IPS DF 19.7 (cell line): ENCODE measurements at regions not wholly inside any gene's neighbourhood (a gene's known extent, or its start where the extent isn't known, plus 50 kb on each side); places are given as distances from the start of the nearest gene placed in this dataset.
"Not testable (repeated sequence)": the region's sequence is repeated elsewhere in the genome, so short reads cannot be mapped to it uniquely, and the experiment has no call there.

Experiments
- DNase-seq: peaks from one replicate; pipeline ENCODE4 v3.0.0-alpha.2; 2013; ENCODE audit warnings: low read depth, low spot score

DNA sequence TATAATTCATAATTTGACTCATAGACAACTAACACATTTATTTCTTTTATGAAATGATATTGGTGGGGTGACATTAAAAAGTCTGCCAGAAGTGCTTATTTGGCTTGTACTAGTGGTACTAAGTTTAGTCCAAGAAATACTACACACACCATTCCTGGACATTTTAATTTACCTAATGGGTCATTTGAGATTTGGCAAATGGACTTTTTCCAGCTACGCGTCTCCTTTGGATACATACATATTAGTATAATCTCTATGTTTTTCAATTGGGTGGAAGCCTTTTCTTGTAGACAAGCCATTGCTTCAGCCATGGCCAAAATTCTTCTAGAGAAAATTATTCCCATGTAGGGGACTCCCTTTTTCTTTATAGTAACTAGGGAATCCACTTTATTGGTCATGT lies 968.5 kb downstream of the C4orf33 start:
- DNase-seq = no peak

GRCh38 chr4:130067419-130067818 lies 971.5 kb downstream of the C4orf33 start:
- no peak for DNase-seq

DNA sequence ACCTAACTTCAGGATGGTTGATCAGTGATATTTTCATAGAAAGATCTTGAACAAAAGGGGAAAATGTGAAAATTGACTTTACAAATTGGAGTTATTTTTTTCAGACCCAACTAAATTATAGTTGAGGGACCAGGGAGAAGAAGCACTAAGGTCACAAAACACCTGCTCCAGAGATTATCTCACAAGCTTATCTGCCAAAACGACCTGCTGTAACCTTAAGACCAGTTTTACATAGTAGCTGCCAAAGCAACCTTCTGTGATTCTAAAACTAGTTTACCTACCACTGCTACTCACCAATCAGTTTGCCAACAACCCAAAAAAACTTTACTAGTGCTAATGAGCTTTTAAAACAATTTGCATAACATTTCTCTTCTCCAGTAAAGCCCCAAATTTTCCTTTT lies 972.1 kb downstream of the C4orf33 start:
- DNase-seq = no peak

DNA sequence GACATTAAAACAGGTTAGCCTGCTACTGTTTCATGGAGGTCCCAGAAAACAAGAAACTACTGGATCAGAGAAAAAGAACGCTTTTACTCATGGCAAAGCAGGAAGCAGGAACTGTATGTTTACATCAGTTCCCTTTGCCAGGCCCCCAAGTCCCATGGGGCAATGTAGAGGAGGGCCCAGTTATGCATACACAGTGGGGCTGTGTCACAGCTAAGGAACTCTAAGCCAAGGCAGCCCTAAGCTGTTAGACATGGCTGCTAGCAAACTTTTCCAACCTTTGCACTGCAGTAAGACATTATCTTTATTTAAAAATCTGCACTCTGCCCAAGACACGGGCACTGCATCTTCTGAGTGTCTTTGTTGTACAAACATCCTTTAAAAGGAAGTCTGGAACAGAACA lies 975.8 kb downstream of the C4orf33 start:
- no peak for DNase-seq

- DNase-seq = no peak
These were observed 977.3 kb downstream of the C4orf33 start for GRCh38 chr4:130073145-130073790.

GRCh38 chr4:130074096-130074495 lies 978.1 kb downstream of the C4orf33 start:
- no peak for DNase-seq

DNA sequence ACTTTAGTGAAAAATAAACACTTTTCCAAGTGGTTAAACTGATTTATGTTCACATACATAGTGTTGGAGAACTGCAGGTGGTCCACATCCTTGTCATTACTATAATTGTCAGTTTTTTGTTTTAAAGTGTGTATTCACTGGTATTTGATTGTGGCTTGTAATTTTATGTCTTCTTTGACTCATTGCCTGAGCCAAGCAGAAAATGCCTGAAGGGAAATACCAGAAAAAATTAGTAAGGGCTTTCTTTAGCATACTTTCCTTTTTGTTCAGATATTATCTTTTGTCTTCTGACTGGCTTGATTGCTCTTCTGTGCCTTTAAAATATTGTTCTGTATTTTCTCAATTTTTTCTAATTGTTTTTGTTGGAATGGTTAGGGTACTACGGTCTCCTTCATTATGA lies 981.3 kb downstream of the C4orf33 start:
- no peak for DNase-seq

DNA sequence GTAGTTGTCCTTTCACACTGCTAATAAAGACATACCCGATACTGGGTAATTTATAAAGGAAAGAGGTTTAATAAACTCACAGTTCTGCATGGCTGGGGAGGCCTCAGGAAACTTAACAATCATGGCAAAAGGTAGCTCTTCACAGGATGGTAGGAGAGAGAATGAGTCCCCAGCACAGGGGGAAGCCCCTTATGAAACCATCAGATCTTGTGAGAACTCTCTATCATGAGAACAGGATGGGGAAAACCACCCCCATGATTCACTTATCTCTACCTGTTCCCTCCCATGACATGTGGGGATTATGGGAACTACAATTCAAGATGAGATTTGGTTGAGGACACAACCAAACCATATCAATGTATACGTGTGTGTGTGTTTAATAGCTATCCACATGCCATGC lies 983.1 kb downstream of the C4orf33 start:
- DNase-seq = not testable (repeated sequence)

DNA sequence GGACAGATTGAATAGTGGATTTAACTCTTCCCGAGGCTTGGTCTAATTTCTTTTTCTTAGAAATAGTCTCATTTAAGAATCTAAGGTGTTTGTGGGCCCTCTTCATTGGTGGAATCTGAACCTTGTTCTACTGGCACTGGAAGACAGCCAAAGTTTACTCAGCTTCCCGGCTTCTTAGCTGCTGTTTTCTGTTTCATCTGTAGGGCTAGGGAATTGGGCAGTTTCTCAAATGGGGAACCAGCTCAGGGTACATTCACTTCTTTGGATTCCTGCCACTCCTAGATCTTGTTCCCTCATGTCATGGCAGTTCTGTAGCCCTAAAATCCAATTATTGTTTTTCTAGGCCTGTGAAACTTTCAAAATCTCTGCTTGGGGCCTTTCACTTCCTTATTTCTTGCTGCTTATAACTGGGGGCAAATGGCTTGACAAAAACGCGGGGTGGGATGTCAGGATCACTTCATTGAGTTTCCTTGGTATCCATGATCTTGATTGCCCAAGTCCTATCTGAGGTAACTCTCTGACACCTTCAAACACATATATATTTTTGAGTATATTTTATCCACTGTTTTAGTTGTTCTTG lies 985.0 kb downstream of the C4orf33 start:
- no peak for DNase-seq

DNA sequence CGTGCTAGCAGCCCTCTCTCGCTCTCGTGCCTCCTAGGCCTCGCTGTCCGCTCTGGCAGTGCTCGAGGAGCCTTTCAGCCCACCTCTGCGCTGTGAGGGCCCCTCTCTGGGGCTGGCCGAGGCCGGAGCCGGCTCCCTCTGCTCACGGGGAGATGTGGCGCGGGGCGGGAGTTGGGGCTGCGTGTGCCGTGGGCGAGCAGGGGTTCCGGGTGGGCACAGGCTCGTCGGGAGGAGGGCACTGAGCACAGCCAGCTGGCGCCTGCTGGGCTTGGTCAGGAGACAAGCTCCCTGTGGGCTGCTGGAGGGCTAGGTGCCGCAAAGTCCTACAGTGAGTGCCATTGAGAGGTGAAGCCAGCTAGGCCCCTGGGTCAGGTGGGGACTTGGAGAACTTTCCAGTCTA lies 994.5 kb downstream of the C4orf33 start:
- no peak for DNase-seq

GRCh38 chr4:130092187-130093015 lies 996.4 kb downstream of the C4orf33 start:
- DNase-seq = no peak

DNA sequence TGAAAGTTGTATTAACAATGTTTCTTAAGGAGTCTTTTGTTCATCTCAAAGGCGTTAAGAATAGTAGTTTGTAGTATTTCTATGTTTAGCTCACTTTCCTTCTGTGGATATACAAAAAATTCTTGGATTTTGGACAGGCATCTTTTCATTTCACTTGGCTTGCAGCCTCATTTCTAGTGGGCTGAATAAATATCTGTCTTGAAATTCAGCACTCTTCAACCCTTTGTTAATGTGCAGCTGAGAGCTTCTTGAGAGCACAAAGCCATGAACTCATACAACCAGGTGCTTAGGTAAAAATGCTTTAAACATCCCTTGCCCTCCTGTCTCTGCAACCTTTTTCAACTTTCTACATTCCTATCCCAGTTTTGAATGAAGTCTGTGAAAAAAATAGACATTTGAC lies 1003.2 kb downstream of the C4orf33 start:
- DNase-seq = no peak

DNA sequence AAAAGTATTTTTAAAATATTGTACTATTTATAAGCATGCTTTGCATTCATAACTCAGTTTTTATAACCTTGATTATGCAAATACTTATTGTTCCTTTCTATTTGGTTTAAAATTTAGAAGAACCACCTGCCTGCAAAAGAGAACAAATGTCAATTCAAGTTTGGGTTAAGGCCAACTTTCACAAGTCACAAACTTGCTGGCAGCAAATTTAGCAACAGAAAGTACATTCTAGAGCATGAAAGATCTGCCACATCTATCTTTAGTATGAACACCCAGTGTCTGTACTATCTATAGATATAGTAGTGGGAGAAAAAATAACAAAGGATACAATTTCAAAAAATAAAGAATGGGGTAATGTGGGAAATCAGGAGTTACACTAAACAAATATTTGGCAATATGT lies 1014.2 kb downstream of the C4orf33 start:
- DNase-seq = no peak

DNA sequence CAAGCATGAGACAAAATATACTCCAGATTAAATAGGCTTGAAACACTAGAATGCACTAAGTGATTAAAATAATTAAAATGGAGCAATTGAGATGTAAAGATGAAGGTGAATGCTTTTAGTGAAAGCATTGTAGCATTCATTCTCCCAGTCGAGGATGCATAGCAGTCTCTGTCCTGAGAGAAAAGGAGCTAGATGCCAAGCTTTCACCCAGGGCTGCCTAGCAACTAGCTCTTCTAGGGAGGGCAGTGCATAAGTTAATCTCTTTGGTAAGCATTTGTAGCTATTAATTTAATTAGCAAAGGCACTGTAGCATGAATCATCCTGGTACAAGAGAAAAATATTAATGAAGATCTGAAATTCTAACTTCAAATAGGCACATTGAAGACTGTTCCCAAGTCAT lies 1014.8 kb downstream of the C4orf33 start:
- no peak for DNase-seq

- no peak for DNase-seq
These were observed 1028.1 kb downstream of the C4orf33 start for GRCh38 chr4:130124066-130124465.

DNA sequence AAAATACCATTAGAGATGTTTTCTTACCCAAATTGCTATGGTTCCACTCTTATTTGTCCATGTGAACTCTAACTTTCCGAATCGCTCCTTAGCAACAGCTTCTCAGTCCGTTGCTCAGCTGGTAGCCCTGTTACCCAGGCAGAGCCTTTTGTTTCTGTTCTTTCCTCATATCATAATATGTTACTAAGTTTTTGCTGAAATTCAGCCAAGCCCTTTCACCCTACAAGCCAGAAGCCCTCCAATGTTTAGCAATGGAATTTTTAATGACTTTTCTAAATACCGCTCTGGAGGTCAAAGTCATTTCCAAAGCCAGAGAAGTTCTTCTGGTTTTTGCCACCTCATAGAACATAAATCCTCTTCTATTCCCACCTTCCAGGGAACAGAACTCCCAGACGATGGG lies 1029.5 kb downstream of the C4orf33 start:
- no peak for DNase-seq

GRCh38 chr4:130127297-130127696 lies 1031.3 kb downstream of the C4orf33 start:
- DNase-seq = no peak

- DNase-seq = no peak
These were observed 1035.6 kb downstream of the C4orf33 start for GRCh38 chr4:130131536-130131935.

- DNase-seq = no peak
These were observed 1045.7 kb downstream of the C4orf33 start for GRCh38 chr4:130141651-130142050.

DNA sequence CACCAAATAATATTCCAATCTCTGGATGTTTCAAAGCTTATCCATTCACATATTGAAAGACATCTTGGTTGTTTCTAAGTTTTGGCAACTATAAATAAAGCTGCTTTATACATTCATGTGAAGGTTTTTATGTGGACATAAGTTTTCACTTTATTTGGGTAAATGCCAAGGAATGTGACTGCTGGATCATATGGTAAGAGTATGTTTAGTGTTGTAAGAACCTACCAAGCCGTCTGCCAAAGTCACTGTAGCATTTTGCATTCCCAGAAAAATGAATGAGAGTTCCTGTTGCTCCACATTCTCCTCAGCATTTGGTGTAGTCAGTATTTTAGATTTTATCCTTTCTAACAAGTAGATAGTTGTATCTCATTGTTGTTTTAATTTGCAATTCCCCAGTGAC lies 1047.7 kb downstream of the C4orf33 start:
- no peak for DNase-seq

- no peak for DNase-seq
These were observed 1050.8 kb downstream of the C4orf33 start for GRCh38 chr4:130146773-130147172.

- DNase-seq = peak; percentile 5
These were observed 1051.7 kb downstream of the C4orf33 start for GRCh38 chr4:130147641-130148040.

DNA sequence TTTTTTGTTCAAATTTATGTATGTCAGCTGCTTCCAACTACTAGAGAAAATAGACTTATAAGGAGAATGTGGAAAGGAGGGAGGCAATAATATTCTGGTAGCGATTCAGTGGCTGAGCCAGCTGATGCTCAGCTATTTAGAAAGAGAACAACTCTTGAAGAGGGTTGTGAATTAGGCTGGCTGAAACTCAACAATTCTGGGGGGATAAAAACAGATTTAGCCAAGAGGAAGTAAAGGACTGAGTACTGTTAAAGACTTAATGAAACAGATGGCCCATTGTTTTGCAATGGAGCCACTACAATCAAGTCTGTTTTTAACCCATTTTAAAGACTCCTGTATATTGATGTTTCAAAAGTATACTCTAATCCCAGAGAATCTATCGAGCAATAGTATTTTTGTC lies 1058.9 kb downstream of the C4orf33 start:
- no peak for DNase-seq
